EL (cell line): ENCODE measurements at regions not wholly inside any gene's neighbourhood (a gene's known extent, or its start where the extent isn't known, plus 50 kb on each side); places are given as distances from the start of the nearest gene placed in this dataset.
"Not testable (repeated sequence)": the region's sequence is repeated elsewhere in the genome, so short reads cannot be mapped to it uniquely, and the experiment has no call there.

ENCODE experiments used
- DNase-seq: peaks from one replicate; pipeline ENCODE4 v3.0.0-alpha.2; 2016

DNA sequence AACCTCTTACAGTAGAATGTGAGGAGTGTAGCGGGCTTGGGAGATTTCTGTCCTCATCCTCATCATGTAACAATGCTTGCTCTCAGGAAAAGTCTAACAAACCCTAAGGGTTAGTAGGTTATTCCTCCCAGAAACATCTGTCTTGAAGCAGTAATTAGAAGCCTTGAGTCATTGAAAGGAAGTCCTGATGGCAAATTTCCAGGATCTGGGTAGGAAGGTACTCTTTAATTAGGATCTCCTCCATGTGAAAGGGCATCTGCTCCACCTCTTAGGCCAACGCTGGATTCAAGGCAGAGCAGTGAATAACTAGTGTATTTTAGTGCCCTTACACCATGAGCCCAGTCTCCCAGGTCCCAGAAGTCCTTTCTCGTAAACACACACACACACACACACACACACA lies 106.6 kb upstream of the BARHL2 start:
- no peak for DNase-seq

DNA sequence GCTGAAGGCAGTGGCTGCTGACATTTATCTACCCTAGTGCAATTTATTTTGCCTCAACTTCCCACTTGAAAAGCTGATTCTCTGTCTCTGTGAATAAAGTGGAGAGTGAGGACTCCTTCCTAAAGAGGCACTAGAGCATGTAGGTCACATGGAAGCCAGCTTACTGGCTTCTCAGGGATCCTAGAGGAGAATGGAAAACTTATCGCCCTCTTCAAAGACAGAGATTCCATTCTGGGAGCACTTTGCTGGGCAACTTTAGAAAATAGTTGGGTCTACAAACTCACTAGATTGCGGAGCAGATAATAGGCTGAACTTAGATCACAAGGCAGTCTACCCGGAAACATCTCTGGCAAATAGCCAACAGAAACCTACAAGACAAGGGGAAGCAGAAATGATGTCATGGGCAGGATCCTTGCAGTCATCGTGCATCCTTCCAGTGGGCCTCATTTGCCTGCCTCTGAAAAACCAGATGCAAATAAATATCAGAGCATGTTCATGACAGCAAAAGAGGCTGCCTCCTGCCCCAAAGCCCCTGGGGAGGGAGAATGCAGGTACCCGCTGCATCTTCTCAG lies 104.8 kb upstream of the BARHL2 start:
- DNase-seq = no peak

DNA sequence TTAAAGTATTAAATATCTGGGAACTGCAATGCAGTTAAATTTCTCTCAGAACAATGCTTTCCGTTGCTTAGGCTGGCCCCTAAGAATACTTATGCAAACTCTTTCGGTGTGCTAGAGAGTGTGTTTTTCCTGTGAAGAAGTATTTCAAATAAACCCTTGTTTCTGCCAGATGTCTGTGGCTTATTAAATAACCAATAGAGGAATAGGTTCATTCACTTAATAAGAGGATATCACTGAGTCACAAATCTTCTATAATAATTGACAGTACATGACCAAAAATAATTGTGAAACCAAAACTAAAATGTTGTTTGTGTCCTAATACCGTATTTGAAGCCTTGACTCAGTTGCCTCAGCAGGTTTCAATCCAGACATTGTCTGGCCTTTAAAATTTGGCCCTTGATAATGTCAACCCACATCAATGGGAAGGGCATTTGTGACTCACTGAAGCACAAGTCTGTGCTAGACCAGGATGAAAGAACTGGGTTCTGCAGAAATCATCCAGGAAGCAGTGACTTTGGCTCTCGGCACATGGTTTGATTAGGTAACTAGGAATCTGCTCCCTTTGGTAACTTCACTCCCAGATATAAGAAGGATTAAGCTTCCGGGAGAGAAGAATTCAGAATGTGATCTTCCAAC lies 104.2 kb upstream of the BARHL2 start:
- DNase-seq = no peak

DNA sequence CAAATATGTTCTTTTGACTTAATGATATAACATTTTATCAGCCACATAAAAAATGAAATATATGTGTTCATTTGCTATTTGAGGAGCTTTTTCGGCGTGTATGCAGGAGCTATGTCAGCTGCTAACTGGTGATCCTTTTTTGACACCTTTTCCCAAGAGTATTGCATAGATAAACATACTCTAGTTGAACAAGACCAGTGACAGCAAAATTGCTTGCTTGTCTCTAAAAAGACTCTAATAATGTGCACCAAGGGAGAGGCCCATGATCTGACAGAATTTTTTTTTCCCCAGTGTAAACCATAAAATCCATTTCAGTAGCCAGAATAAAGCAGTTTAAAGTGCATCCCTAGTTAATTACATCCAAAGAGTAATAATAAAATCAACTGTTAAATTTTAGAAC lies 103.6 kb upstream of the BARHL2 start:
- DNase-seq = no peak

DNA sequence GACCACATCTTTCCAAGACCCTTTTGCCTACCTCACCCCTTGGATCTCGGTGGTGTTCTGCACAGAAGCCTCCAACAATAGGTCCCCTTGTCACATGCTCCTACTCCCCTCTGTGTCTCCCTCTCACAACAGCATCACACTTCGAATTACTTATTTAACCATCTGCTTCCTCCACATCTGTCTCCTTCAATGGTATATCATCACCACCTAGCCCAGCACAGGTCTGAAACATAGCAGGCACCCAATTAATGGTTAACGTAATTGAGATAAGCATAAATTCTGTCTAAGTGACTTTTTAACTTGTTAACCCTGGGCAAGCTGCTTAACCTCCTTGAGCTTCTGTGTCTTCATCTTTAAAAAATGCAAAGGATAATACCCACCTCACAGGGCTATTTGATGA lies 100.3 kb upstream of the BARHL2 start:
- no peak for DNase-seq

DNA sequence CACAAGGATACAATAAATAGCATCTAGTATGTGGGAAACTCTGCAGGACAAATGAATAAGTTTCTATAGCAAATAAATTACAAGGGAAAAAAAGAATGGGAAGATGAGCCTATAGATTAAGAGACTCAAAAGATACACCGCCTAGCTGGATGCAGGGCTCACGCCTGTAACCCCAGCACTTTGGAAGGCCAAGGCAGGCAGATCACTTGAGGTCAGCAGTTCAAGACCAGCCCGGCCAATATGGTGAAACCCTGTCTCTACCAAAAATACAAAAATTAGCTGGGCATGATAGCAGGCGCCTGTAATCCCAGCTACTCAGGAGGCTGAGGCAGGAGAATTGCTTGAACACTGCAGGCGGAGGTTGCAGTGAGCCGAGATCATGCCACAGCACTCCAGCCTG lies 95.1 kb upstream of the BARHL2 start:
- DNase-seq = not testable (repeated sequence)

DNA sequence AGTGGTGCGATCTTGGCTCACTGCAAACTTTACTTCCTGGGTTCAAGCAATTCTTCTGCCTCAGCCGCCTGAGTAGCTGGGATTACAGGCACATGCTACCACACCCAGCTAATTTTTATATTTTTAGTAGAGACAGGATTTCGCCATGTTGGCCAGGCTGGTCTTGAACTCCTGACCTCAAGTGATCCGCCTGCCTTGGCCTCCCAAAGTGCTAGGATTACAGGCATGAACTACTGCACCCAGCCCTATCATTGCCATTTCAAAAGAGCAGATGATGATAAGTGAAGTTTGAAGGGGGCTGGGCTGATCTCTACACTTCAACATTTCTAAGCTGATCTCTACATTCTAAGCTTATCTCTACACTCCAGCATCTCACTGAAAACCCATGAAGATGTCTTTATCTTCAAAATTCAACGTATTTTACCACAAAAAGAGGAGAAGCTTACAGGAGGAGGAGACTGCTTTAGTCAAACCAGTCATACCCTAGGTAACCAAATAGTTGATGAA lies 94.4 kb upstream of the BARHL2 start:
- DNase-seq = not testable (repeated sequence)

DNA sequence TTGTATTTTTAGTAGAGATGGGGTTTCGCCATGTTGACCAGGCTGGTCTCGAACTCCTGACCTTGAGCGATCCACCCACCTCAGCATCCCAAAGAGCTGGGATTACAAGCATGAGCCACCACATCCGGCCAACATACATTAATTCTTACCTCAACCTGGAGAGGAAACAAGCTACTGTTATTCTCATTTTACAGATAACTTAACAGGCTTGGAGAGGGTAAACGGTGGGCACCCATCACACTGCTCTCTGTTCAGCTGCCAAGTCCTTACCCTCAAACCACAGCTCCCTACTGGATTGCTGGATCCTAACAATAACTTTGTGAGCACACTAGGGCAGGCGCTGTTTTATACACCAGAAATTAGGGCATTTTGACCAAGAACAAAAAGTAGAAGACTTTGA lies 93.6 kb upstream of the BARHL2 start:
- DNase-seq = no peak

DNA sequence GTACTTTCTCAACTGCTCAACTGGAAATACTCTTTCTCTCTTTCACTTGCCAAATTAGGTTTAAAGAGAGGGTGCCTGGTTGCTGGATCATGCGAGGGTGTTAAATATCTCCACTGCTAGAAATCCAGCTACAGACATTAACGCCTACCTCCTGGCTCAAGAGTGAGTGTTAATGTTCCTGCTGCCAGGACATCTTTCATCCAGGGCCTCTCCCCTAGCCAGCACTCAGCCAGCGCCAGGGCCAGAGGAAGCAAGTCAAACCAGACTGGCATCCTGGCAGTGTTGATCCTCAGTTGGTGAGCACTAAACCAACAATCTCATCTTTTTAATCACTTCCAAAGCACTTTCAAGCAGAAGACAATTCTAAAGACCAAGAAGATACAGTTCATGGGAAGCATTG lies 92.9 kb upstream of the BARHL2 start:
- no peak for DNase-seq

DNA sequence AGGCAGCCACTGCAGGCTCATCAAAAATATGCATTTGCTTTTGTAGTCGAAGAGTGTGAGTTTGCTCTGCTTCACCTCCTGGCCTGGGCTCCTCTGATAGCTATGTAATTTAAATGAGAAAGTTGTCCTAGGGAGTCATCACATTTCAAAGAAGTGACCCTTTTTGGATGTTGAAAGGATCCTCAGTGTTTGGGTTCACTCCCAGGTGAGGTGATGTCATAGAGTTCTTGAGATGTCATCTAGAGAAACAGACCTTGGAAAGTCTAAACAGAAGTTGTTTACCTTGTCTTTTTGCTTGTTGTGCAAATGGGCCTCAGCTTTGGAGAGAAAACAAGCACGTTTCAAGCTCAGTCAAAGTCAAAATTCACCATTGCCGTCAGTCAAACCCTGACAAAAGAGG lies 92.0 kb upstream of the BARHL2 start:
- DNase-seq = no peak

DNA sequence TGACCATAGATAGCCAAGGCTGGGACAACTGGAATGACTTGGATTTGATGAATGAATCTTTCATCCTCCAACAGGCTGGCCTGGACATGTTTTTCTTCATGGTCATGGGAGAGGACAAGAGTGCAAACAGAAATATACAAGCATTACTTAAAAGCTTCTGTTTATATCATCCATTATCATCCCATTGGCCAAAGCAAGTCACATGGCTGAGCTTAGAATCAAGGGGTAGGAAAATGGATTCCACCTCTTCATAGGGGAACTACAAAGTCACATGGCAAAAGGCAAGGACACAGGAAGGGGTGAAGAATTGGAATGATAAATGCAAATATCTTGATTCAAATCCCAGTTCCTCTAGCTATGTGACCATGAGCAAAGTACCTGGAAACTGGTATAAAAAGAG lies 90.2 kb upstream of the BARHL2 start:
- no peak for DNase-seq

DNA sequence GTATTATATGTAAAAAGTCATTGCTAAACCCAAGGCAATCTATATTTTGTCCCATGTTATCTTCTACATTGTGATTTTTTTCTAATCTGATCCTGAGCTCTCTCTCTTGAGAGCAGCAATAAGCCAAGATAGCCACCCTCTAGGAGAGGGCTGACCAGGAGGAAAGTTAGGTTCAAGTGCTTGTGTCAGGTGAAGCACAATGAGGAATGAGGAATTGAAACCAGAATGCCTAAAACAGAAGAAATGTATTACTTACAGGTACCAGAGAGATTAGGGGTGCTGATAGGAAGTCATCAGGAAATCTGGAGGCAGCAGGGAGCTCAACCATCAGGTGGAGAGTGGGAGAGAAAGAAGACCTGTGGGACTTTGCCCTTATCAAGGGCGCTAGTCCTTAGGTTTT lies 85.5 kb upstream of the BARHL2 start:
- no peak for DNase-seq

DNA sequence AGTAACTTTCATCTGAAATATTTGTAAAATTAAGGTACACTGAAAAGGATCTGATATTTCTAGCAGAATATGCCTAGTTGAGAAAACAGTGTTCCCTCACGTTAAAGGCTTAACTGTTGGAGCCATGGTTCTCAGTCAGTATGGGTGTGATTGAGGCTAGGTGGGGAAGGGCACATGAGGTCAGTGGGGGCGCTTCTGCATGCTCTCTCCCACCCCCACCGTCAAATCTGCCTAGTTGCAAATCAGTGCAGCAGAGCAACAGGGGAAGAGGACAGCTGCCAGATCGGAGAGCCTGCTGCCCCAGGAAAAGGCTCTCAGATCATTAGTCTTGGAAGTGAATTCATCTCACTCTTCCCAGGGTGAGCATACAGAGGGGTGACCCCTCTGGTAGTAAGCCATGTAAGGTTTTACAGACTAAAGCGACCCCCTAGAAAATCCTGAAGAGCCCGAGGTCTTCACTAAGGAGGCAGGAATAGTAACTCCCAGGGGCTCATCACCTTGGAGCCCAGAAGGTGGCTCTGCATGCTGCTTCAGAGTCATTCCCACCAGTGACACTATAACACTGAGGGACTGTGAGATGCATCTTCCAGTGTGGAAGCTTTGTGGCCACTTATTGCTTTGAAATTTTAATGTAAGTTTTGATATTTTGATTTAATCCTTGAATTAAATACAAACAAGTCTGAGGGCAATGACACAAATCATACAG lies 83.1 kb upstream of the BARHL2 start:
- DNase-seq = no peak

DNA sequence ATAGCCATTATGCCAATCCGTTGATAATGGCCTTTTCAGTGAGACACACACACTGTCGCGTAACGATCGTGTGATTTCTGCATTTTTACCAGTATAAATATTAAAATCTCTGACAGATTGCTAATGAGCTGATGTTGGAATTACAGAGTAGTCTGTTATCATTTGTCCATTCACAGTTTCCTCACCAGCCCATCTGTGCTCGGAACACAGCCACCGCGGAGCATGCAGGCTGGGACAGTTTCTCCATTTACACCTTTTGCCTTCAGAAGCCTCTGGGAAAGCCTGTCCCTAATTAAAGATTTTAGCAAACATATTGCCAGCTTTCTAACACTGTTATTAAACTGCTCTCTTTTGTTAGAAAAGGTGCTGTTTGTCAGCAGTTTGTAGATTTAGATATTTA lies 82.2 kb upstream of the BARHL2 start:
- no peak for DNase-seq

DNA sequence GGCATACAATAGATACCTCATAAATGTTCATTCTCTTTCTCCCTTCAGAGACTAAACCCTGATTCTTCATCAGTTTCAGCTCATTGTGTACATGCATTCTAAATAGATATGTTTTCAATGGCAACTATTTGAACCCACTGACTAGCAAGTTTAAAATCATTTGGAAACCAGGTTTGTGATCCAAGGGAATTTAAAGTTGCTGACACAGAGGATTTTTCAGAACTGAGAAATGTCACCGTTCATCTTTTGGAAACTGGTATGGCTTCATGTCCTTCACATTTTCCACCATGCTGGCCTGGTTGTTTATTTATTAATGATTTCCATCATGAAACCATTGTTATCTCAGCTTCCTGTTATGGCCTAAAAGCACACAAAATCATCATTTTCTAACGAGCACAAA lies 81.8 kb upstream of the BARHL2 start:
- no peak for DNase-seq

DNA sequence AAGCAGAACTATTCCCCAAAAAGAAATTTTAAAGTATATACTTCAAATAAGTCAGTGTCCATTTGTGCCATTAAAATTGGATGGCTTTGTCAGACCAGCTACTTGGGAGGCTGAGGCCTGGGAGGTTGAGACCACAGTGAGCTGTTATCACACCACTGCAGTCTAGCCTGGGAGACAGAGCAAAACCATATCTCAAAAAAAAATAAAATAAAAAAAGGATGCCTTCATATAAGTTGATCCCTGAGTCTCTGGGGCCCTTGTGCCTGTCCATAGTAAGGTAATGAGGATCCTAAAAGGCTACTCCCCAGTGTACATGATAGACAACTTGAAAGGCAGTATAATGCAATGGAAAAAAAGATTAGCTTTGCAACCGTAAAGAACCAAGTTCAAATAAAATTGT lies 81.2 kb upstream of the BARHL2 start:
- DNase-seq = no peak

DNA sequence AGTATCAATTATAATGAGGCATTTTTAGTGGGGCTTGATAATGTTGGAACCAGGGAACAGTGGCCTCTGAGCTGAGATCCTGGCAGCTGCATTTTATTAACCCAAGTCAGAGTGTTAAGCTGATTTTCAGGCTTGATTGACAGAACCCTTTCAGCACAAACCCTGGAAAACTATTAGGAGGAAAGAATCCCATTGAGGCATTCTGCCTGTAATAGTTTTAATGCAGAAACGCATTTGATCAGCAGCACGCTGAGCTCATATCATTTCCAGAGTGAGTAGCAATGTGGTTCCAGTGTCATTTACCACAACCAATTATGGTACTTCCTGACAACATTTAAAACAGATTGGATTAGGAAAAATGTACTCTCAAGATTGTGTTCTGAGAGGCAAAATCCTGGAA lies 78.3 kb upstream of the BARHL2 start:
- no peak for DNase-seq

DNA sequence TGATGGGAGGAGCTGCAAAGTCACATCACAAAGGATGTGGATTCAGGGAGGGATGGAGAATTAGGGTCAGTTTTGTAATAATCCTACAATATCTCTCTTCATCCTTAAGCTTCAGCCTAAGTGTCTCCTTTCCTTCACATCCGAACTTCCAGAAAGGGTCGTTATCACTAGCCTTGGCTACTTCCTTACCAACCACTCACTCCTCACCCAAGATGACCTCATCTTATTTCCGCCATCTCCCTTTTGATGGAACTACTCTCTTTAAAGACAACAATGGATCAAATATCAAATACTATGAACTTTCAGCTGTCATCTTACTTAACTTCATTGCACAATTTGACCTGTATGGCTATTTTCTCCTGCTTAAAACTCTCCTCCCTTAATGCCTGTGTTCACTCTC lies 69.6 kb upstream of the BARHL2 start:
- DNase-seq = no peak

DNA sequence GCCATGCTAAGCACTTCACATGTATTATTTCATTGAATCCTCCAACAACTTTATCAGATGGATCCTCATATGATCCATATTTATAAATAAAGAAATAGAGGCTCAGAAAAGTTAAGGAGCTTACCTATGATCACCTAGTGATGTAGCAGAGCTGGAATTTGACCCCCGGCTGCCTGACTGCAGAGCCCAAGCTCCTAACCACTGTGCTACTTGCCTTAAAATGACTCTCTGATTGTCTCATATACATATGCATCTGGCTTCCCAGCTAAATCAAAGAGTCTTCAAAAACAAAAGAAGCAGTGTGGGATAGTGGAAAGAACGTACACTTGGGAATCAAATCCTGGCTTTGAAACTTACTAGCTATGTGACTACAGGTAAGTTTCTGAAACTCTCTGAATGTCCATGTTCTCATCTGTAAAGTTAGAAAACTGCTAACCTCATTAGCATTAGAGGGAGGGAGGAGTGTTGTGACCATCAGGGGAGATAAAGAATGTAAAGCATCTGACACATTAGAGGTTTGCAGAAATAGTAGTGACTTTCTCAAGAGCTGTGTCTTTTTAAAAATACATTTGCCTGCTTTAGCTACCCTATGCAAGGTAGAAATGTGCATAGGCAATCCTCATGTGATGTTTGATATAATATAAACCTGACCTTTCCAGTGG lies 67.2 kb upstream of the BARHL2 start:
- DNase-seq = no peak

DNA sequence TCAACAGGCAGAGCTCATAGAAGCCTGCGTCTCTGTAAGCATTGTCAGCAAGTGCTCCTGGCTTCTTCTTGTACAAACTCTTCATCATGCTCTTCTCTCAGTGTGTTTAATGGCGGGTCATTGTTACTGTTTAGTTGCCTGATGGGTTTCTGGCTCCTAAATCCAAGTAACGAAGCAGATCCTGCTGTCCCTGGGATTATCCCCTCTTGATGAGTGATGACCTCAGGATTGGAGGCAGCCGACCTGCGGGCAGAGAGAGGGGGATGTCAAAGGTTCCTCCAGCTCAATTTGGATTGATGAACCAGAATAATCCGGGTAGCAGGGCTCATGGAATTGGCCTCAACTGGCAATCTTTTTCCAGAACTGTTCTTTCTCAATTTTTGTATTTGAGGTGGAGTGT lies 66.1 kb upstream of the BARHL2 start:
- no peak for DNase-seq

DNA sequence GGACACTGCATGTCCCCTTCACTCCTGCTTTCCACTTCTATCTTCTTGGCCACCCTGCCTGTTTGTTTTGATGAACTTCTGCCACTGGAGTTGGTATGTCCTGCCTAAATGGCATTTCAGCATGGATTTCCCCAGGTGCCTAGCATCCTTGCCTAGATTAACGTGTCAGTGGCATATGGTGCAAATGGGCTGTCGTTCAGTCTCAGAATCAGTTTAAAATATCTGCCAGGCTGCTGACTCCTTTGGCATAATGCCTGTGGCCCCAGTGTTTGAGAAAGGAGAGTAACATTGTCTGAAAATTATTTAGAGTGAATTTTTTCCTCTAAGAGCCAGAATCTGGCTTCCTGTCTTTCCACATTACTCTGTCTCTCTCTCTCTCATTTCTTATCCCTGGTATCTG lies 64.9 kb upstream of the BARHL2 start:
- DNase-seq = no peak

DNA sequence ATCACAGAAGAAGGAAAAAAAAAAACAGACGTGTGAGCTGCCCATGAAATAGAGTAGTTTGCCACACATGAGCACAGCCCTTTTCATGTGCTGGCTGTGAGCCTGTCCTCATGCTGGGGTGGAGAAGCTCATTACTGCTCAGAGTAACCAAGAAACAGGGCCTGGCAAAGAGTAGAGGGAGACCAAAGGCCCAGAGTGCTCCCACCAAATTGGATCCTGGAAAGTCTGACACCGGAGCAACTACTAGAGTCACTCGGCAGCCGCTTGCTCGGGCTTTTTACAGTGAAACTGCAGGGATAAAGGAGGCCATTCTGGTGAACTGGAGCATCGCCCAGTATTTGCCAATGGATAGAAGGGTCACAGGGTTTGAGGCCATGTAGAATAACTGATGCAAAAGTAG lies 64.4 kb upstream of the BARHL2 start:
- DNase-seq = no peak

DNA sequence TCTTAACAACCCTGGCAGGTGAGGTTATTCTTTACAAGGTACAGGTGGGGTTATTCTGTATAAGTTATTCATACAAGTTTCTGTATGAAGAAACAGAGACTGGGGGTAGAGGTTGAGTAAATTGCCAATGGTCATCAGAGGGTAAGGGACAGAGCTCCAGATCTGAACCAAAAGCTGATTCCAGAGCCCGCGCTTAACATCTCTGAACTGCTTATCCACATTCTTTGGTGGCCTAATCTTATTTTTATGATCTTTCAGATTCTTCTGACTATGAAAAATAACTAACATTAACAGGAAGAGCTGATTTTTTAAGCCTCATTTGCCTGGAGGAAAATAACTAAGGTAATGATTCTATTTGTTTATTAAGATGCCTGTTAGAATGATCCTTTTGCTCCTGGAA lies 63.9 kb upstream of the BARHL2 start:
- DNase-seq = no peak

DNA sequence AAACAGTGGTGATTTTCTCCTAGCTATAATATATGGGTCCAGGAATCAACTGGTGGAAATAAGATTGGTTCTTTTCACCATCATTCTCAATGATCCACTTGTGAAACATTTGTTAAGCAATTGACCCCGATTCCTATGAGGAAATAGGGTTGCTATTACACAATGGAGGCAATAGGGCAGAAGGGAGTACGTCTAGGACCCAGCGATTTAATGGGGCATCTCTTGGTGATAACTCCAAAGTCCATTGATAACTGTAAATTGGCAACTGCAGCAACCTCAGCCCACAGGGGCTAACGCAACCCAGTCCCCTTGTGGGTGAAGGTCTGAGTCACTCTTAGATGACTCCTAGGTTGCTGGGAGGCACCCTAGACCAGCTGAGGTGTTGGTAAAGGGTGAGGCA lies 62.5 kb upstream of the BARHL2 start:
- no peak for DNase-seq
